Fibroblast of villous mesenchyme (primary cell): ENCODE measurements at regions not wholly inside any gene's neighbourhood (a gene's known extent, or its start where the extent isn't known, plus 50 kb on each side); places are given as distances from the start of the nearest gene placed in this dataset.

ENCODE experiments used
- DNase-seq: peaks from one replicate; pipeline ENCODE4 v3.0.0-alpha.2; 2010; ENCODE audit warnings: low read depth
- H3K4me3 ChIP-seq: 2 replicates; pipeline ENCODE4 v1.5.1; 2011; ENCODE audit warnings: low read depth, mild to moderate bottlenecking, low read length
- TF ChIP-seq, protein P1 (sequence below): IDR thresholded peaks from 2 replicates; pipeline ENCODE4 v1.5.1; 2012; ENCODE audit warnings: low read depth, mild to moderate bottlenecking, low read length; ENCODE audit not compliant: insufficient read depth

DNA sequence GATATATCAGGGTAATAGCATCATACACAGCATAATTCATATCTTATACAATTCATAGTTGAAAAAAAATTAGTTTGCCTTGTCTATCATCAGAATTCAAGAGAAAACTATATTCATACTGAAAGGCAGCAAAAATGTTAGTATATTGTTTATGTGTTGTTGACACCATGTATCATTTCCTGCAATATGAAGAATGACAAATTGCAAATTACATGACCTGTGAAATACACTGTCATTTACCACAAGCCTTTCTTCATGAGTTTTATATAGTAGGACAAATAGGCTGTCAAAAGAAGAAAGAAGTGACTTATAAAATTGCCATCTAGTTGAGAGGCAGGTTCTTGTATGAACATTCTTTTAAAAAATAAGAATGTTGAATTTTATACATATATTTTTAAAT is 1136.3 kb upstream of the CDH9 start:
- DNase-seq: no peak
- TF ChIP-seq, protein P1, sequence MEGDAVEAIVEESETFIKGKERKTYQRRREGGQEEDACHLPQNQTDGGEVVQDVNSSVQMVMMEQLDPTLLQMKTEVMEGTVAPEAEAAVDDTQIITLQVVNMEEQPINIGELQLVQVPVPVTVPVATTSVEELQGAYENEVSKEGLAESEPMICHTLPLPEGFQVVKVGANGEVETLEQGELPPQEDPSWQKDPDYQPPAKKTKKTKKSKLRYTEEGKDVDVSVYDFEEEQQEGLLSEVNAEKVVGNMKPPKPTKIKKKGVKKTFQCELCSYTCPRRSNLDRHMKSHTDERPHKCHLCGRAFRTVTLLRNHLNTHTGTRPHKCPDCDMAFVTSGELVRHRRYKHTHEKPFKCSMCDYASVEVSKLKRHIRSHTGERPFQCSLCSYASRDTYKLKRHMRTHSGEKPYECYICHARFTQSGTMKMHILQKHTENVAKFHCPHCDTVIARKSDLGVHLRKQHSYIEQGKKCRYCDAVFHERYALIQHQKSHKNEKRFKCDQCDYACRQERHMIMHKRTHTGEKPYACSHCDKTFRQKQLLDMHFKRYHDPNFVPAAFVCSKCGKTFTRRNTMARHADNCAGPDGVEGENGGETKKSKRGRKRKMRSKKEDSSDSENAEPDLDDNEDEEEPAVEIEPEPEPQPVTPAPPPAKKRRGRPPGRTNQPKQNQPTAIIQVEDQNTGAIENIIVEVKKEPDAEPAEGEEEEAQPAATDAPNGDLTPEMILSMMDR: no peak
- H3K4me3 ChIP-seq: no peak overlapping the region

DNA sequence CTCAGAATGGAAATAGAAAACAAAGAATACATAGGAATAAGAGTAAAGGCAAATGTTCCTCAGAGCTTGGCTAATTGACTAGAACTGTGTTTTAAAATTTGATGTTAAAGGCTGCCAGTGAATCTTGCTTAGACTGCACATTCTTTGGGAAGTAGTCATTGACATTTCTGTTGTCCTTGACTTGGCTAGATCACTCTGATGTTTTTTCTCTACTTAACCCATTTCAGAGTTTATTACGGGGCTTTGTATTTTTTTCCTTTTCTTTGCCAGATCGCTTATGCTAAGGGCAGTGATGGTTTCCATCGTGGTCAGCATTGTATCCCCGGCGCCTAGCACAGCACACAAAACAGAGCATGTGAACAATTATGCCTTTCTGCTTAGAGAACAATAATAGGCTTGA is 1126.7 kb upstream of the CDH9 start:
- TF ChIP-seq, protein P1: no peak
- DNase-seq: peak; percentile 11
- no peak overlapping the region for H3K4me3 ChIP-seq

DNA sequence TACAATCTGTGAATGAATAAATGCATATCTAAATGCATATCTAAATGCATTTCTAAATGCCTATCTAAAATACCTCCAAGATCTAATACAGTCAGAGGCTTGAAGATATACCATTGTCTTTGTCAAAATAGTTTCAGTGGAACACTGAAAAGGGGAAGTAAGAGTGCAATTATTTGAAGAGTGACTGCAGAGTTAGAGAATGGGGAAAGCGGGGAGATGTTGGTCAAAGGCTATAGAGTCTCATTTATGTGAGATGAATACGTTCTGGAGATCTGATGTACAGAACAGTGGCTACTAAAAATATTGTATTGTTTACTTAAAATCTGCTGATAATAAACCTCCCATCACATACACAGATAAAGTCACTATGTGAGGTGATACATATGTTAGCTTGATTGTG is 1126.2 kb upstream of the CDH9 start:
- TF ChIP-seq, protein P1: no peak
- H3K4me3 ChIP-seq: no peak overlapping the region
- DNase-seq: no peak

DNA sequence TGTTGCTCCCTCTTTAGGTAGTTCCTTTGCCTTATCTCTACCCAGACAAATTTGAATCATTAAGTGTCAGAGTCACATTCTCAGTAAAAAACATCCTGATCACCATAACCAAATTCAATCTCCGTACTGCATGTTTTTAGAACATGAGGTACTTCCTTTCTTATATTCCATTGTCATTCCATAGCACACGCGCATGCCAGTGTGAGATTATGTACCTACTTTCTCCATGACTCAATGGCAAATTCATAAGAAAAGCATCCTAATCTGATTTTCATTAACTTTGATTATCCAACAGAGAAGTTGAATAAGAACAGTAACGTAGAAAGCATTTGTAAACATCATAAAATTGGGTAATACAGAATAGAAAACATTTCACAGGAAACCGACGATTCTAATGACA is 1118.6 kb upstream of the CDH9 start:
- DNase-seq: peak; percentile 66
- TF ChIP-seq, protein P1: no peak
- H3K4me3 ChIP-seq: no peak overlapping the region

DNA sequence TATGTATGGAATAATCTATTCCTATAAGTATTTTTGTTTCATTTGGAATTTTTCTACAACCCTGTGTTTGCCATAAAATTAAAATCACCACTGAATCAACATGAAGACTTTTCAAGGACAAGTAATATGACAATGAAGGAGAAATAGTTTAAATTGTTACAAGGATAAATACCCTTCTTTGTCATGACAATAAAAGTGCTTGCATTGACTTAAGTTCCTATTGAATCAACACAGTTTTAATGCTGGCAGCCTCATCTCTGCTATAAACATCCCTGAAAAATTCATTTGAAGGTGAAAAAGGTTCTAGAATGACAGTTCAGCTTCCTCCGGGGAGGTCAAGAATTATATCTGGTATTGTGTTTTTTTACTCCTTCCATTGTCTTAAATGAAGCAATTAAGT is 1105.1 kb upstream of the CDH9 start:
- TF ChIP-seq, protein P1: no peak
- H3K4me3 ChIP-seq: no peak overlapping the region
- no peak for DNase-seq

DNA sequence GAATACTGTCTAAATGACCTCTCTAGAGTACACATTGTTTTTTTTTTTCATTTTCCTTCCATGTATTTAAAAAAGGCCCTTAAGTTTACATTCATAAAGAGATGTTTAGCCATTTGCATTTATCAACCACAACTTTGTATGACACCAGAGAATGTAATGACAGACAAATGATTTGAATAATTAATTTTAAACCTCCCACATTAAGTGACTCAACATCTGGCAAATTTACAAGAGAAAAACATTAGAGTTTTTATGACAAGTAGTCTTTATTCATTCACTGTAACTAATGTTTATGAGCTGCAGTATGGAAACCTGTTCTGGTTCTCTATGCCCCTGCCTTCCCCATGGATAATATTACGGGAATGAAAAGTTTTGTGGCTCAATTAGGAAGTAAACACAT is 1093.8 kb upstream of the CDH9 start:
- DNase-seq: peak; percentile 5
- TF ChIP-seq, protein P1: no peak
- no peak overlapping the region for H3K4me3 ChIP-seq

DNA sequence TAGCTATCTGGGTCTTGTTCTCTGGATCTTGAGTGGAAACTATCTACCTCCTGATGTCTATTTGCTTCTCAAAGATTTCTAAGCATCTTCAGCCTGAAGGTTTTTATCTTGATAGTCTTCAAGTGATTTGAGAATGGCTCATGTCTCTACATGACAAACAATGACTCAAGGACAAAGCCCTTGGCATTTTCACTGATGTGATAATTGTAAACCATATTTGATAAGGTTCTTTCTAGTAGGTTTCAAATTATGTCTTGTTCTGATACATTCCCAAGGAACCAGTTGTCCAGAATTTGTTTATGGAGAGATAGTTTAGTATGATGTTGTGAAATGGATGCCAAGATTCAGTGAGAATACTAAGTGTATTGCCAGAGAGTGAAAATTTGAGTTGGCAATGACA is 1079.3 kb upstream of the CDH9 start:
- no peak for DNase-seq
- no peak overlapping the region for H3K4me3 ChIP-seq
- TF ChIP-seq, protein P1: no peak
